Superior temporal gyrus (tissue), 1 donor: ENCODE measurements at regions not wholly inside any gene's neighbourhood (a gene's known extent, or its start where the extent isn't known, plus 50 kb on each side); places are given as distances from the start of the nearest gene placed in this dataset.
"Not testable (repeated sequence)": the region's sequence is repeated elsewhere in the genome, so short reads cannot be mapped to it uniquely, and the experiment has no call there.

Experiments used
- DNase-seq: peaks from one replicate; pipeline ENCODE4 v3.0.0-alpha.2; 2016; ENCODE audit errors: extremely low spot score

DNA sequence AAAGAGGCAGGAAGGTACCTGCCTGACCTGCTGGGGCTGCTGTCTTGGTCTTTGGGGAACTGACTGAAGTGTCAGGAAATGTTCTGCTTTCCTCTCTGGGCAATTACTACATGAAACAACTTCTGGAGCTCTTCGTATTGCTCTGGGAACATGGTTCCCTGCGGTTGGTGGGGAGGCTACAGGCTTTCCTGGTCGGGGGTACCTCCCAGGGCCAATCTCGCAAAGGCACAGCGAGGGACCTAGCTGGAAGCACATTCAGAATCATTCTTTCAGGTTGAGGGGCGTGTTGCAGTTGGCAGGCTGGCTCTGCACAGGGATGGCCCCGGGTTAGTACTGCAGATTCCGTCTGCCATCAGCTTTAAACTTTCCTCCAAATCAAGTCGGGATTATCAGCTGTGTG, 88.9 kb upstream of the RANBP3L start:
- DNase-seq = no peak

DNA sequence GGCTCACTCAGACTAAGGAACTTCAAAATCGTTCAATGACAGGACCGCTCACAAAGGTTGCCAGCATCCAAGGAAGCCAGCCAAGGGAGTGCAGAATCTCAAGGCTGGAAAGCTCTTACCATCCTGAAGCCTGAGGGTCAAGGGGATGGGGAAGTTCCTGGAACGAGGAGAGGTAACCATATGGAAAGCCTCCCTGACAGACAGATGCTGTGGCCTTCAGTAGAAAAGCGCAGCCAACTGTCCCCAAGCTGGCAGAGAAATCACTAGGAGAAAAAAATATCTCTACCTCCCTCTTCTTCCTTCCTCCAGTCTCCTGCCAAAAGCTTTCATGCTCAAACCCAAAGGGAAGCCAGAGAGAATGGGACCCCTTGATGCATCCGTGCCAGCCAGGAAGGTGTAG, 90.5 kb upstream of the RANBP3L start:
- DNase-seq = no peak

DNA sequence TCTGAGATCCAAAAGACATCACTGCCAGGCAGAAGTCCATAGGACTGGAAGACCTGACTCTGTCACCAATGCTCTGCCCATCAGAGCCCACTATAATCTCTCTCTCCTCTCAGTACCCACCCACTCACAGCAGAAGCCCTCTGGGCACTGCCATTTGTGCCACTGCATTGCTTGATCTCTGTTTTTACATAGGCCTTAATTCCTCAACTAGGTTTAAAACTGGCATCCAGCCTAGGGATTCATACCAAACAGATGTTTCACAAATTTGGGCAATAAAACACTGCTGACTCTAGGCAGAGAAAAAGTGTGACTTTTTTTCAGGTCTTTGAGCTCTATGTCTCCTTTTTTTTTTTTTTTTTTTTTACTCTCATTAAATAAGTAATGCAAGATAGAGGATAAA, 91.1 kb upstream of the RANBP3L start:
- peak; percentile 27 for DNase-seq

DNA sequence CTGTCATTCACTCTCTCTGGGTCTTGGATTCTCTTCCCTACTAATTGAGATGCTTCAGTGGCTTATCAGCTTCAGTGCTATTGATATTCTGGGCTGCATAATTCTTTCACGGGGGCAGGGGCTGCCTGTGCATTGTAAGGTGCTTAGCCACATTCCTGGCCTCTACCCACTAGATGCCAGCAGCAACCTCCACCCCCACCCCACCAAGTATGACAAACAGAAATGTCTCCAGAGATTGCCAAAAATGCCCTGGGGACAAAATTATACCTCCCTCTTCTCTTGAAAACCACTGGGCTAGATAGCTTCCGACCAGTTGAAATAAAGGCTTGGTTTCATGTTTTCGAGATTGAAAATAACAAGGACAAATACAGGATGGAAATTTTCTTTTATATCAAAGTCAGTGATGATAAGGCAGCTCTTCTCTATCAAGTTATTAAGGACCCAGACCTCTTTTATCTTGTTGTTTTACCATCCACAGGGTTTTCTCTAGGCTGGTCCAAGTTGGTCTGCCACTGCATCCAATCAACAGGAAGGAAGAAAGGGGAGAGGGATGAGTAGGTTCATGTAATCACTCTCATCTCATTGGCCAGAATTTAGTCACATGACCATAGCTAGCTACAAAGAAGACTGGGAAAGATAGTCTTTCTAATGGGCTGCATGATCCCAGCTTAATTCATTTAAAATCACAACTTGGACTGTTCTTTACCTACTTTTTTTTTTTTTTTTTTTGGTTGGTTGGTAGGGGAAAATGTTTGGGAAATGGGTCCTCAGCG, 92.1 kb upstream of the RANBP3L start:
- DNase-seq = no peak

DNA sequence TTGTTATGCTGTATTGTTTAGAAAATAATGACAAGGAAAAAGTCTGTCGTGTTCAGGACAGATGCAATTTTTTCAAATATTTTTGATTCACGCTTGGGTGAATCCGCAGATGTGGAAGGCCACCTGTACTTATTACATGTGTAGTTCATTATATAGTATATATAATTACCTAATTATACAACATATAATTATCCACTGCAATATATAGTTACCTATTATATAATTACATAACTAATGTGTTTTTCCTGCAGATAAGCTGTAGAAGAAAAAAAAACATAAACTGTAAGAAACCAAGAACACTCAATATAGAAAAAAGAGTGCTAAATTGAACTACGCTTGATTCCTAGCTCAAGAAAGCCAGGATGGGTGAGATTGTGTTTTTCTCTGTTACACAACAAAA, 93.6 kb upstream of the RANBP3L start:
- DNase-seq = no peak

DNA sequence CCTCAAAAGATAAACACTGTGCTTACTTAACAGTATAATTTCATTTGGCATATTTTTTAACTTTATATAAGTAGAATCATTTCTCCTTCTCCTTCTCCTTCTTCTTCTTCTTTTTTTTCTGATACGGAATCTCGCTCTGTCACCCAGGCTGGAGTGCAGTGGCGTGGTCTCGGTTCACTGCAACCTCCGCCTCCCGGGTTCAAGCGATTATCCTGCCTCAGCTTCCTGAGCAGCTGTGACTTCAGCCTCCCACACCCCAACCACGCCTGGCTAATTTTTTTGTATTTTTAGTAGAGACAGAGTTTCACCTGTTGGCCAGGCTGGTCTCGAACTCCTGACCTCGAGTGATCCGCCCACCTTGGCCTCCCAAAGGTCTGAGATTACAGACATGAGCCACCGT, 94.2 kb upstream of the RANBP3L start:
- not testable (repeated sequence) for DNase-seq

DNA sequence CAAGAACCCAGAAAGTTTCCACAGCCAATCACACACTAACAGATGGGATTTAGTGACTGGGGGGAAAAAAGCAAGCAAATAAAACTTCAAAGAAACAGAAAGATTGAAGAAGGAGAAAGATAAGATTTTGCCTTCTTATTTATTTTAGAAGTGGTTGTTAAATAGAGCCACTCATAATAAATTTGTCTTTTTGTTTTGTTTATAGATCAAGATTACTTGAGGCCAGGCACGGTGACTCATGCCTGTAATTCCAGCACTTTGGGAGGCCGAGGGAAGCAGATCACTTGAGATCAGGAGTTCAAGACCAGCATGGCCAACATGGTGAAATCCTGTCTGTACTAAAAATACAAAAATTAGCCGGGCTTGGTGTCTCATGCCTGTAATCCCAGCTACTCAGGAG, 94.9 kb upstream of the RANBP3L start:
- DNase-seq = no peak

DNA sequence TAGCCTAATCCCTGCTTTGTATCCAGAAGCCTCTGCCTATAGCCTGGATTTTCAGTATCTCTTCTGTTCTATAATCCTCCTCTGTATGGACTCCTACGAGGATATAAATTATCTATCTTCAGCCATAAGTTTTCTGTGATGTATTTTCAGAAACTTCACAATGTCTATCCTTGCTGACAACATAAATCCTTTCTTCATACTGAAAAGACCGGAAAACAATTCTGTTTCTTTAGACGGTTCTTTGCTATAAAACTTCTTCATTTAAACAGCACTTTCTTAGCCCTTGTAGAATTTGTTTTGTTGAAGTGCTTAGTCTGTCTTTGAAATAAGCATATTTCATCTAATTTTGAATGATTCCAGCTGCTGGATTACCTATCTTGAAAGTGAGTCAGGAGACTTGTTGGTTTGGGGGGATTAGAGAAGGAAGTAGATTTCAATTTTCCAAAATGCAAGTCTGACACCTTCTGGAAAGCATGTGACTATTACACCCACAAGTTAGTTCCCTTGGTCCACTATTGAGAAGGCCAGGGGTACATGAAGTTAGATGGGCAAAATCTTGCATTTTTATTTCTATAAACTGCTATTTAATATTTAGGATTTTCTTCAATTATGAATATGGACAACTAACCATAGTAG, 96.3 kb upstream of the RANBP3L start:
- DNase-seq = peak; percentile 24

DNA sequence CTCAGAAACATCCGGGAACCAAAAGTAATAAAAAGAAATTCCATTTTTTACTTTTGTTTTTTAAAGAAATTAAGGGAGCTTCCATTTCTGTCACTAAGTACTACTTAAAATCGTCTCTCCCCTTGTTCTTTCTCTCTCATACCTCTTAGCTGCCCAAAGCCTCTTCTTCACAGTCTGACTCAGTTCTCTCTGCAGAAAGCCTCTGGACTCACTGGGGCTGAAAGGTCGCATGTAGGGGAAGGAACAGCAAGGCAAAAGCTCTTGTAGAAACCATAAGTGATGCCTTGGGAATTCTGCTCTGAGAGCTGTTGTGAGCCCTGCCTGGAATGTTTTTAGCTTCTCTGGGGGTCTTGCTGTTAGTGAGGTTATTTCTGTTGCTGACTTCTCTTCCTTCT, 100.8 kb upstream of the RANBP3L start:
- no peak for DNase-seq

DNA sequence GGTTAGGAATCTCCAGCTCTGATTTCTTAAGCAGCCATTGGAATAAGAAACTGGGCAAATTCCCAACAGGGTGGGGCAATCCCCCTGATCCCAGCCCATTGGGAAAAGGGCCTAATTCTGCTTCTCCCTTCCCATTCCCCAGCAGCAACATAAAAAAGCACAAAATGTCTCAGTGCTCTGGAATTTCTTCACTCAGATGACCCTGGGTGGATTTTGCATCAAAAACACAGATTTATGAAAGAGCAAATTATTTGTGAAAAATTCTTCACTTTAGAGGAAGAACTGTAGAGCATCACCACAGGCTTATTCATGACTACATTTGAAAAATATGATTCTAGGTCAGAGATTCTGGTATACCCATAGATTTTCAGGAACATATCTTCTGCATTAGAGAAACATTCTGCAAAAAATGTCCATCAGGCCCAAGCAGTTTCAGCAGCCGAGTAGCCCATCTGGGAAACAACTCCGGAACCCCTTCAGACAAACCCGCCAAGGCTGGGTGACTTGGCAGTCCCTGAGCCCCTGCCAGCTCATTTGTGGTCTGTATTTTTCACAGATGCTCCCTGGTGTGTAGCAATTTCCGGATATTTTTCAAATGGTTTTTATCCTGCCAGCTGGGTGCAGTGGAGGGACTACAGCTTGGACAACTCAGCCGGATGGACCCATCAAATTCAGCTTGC, 102.1 kb upstream of the RANBP3L start:
- no peak for DNase-seq

DNA sequence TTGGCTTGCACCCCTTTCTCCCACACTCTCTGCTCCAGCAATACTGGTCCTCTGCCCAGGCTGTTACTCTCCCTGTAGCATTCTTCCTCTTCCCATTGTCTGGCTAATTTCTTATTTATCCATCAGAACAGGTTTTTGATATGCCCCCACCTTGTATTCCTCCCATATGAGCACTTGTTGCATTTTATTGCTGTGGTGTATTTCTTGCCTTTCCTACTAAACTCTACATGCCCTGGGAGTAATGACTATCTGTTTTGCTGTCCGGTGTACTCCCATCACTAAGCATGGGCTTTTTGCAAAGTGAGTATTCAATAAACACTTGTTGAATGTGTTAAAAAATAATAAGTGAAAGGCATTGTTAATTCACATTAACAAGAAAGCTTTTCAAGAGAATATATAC, 104.3 kb upstream of the RANBP3L start:
- no peak for DNase-seq

DNA sequence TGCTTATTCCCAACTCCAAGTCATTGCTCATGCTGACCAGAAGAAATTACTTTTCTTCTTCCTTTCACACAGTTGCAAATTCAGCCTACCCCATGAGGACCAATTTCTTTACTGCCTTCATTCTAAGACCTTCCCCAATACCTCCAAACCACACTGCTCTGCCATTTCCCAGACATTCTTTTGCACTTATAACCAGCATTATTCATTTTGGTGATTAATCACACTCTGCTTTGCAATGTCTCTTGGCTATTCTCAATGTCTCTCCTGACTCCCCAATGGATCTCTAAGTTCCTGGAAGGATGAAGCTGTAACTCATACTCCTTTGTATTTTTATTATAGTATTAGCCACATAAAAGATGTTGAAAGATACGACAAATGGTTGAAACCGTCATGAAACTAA, 105.7 kb upstream of the RANBP3L start:
- no peak for DNase-seq

DNA sequence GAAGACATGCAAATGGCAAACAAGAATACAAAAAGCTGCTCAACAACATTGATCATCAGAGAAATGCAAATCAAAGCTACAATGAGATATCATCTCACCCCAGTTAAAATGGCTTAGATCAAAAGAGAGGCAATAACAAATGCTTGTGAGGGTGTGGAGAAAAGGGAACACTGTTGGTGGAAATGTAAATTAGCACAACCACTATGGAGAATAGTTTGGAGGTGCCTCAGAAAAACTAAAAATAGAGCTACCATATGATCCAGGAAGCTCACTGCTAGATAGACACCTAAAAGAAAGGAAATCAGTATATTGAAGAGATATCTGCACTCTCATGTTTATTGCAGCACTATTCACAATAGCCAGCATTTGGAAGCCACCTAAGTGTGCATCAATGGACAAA, 108.0 kb upstream of the RANBP3L start:
- not testable (repeated sequence) for DNase-seq

DNA sequence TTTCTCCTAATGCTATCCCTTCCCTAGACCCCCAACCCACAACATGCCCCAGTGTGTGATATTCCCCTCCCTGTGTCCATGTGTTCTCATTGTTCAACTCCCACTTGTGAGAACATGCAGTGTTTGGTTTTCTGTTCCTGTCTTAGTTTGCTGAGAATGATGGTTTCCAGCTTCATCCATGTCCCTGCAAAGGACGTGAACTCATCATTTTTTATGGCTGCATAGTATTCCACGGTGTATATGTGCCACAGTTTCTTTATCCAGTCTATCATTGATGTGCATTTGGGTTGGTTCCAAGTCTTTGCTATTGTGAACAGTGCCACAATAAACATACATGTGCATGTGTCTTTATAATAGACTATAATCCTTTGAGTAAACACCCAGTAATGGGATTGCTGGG, 109.0 kb upstream of the RANBP3L start:
- not testable (repeated sequence) for DNase-seq

DNA sequence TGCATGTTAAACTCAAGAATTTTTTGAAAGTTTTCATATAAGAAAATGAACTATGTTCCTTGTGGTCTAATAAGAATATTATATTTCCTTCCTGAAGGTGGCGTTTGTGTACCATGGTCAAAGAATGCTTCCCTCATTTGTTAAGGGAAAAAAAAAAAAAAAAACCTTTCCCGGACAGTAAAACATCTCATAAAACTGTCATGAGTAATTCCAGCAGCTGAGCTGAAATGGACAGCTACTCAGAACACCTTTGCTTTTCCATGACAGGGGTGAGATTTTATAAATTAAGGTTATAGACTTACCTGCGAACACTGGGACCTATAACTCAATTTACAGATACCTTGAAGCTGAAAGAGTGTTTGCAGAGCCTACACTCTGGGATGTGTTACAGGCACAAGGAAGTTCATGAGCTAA, 113.2 kb upstream of the RANBP3L start:
- DNase-seq = peak; percentile 86

DNA sequence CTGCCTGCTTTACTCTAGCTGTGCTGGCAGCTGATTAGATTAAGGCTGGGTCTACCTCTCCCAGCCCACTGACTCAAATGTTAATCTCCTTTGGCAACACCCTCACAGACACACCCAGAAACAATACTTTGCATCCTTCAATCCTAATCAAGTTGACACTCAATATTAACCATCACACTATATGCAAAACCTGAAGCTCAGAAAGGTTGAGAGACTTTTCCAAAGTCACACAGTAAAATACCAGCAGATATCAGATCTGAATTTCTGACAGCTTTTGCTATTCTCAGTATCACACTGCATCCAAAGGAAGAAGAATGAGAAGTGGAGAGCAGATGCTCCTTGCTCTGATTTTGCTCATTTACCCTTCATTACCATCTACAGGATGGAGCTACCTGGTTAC, 114.9 kb upstream of the RANBP3L start:
- no peak for DNase-seq

DNA sequence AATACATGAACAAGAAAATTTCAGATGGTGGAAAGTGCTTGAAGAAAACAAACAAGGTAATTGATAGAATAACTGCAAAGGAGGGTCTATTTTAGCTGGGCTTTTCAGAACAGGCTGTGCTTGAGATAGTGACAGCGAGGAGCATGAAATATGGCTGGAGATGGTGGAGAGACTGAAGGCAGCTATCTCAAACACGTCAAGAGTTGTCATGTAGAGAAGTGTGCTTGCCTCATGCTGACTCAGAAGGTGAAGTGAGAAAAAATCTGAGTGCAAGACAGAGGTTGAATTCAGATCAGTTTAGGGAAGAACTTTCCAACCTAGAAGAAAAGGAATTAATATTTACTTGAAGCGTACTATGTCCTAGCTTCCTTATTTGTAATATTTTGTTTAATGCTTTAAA, 115.5 kb upstream of the RANBP3L start:
- DNase-seq = no peak

DNA sequence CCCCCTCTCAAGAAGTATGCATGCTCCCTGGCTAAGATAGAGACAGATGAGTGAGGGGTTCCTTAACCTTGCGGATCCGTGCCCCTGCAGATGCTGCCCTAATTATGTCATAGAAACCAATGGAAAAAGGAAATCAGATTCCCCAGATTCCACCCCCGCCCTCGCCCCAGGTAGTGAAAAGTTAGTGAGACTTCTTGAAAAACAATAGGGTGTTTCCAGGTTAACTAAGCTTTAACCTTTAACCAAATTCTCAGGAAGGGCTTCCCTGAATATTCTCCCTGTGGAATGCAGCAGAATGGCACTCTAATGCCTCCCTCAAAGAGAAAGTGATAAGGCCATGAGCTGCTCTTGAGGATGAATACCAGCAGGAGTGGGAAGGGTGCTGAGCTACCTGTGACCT, 116.0 kb upstream of the RANBP3L start:
- no peak for DNase-seq

DNA sequence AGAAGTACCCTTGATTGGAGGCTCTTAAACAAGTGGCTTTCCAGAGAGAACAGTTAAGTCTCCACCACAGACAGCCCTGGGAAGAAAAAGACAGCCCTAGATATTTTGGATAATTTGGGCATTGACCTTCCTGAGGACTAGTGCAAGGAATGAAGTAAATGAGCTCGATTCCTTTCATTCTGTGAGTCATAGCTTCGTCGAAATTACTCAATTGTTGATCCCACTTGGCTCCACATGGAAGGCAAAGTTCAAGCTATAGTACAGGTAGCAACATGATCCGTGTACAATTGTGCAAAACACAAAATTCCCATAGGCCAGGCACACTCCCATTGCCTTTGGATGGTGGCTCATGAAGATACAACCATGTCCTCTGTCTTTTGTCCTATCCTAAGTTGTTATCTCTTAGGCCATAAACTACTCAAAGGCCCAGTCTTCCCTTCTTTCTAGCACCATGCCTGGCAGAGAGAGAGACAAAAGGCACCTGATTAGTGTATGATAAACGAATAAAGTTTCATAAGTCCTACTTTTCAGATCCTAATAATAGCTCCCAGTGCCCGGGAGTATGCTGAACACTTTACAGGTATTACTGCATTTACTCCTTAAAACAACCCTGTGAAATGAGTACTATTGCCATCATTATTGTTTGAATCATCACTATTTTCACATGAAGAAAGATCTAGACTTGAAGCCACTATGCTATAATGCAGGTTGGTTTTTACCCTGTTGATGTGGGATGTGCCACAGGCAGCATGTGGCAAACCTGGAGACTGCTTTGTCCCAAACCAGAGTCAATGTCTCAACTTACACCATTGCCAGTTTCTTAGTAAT, 116.7 kb upstream of the RANBP3L start:
- no peak for DNase-seq

DNA sequence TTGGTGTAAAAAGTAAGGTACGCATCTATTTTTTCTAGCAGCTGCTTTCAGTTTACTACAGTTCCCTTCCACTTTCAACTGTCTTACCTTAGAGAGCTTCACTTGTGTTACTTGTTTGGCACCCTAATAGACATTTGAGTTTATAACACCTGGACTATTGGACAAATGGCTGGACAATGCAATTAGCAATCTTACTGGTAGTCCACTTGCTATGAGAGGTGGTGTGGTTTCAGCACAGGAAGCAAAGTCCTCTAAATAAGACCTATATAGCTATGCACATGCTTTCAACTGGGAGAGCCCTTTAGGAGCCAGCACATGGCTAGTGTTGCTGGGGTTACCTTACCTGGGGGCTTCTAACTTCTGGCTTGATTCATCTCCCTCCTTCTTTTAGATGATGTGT, 119.6 kb upstream of the RANBP3L start:
- DNase-seq = no peak

DNA sequence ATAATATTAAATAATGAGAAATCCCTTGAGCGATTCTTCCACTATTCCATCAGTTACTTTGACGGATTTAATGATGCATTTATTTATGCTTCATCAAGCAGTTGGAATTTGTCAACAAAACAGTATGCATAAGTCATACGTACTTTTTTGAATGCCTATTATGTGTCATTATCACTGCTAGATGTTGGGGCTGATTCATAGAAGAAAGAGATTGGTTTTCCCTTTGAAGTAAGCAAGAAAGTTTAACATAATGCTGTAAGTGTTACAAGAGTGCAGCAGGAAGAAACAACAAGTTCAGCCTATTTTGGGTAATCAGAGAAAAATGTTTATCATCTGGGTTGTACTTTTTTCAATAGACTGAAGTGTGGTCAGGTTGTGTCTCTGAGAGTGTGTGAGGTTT, 121.2 kb upstream of the RANBP3L start:
- no peak for DNase-seq

DNA sequence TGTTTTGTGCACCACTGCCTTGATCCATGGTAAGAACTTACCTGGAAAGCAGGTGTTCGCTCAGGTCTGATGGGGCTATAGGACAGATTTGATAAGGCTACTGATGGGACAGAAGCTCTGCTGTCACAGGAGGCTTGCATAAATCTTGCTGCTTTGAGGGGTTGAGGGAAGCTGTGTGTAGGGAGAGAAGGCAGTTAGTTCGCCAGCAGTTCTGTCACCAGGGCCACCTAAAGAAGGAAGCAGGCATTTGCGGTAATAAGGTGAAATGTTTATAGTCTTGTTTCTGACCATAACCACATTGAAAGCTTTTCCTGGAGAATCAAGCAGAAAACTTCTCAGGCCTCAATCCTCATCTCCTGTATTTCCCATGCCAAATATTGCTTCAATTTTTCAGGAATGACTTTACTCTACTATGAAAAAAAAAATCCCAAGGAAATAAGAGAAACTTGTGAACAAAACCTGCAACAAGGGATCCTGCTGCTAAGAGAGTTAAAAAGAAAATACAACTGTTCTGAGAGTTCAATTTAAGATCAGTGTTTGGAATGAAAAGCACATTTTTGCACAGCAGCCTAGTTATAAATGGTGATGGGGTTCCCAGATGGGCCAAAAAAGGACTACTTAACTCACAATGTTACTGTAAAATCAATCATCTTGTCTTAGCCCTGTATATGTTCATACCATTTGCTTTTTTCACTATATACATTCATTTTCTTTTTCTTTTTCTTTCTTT, 122.0 kb upstream of the RANBP3L start:
- DNase-seq = no peak
